ENCODE measurements at regions not wholly inside any gene's neighbourhood (a gene's known extent, or its start where the extent isn't known, plus 50 kb on each side); places are given as distances from the start of the nearest gene placed in this dataset.

DNA sequence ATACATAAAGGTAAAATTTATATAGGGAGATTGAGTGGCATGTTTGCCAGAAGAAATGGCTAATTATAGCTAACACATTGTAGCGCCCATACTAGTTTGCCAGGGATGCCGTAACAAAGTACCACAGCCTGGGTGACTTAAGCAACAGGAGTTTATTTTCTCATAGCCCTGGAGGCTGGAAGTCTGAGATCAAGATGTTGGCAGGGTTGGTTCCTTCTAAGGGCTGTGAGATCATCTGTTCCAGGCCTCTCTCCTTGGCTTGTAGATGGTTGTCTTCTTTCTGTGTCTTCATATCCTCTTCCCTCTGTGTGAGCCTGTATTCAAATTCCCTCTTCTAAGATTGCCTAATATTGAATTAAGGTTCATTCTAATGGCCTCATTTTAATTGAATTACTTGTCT lies 417.5 kb upstream of the OPRM1 start:
- DNase-seq: no peak

DNA sequence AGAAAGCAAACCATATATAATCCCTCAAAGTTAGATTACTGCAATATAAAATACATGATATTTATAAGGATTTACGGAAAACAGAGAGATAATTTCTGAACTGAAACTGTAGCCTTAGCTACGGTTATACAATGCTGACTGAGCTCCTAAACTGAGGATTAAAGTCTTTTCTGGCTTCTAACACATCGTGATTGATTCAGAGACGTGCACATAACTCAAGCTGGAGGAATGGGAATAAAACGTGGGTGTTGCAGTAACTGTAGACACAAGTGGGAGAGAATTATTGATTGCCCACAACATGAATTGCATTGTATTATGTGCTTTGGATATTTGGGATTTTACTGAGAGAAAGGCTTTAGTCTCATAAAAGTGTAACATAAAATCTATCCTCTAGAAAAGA lies 418.0 kb upstream of the OPRM1 start:
- DNase-seq: no peak

DNA sequence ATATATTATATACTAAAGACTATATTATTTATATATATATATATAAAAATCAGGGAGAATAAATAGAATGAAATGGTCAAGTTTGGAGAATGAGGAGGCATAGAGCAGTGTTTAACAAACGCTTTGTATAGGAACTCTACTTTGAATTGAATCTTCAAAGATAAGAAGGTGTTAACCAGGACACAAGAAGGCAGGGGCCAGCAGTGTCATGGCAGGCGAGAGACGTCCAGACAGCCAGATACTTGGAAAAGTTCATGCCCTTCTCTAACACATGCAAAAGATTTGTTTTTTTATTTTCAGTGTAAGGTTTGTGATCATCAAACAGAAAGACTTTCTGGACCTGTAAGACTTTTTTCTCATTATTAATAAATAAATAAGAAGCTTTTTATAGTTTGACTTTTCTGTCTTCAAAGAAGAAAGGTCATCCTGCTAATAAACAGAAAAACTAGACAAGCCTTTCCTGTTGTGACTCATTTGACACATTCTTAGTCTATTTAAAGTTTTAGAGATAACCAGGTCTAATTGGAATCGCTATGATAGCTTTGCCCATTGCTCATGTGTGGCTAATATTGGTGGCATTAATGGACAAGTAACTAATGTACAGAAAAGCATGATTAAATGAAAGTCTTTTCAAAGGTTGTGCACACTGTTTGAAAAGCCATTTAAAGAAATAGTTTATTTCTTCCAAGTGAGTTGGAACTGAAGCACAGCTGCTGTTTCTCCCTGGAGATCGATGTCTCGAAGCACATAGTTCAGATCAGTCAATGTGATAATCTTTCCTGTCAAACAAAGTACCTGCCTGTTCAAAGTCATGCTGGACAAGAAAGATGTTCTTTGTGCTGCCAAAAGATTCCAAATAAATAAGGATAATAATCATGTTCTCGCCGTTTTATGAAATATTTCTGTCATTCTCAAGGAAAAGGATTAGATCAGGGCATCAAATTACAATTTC lies 420.4 kb upstream of the OPRM1 start:
- no peak for DNase-seq

DNA sequence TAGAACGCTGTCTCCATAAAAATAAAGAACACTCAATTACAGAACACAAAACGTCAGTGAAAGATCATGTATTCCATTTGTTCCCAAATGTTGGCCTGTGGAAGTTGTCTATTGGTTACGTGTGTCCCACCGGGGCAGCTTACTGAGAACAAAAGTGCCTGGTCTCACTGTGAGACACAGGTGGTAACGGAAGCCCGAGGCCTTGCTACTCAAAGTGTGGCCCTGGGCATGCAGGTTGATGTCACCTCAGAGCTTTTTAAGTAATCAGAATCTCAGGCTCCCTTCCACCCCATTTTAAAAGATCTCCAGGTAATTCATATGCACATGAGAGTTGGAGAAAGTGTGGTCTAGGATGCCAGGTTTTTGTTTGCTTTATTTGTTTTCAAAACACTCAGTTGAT lies 422.5 kb upstream of the OPRM1 start:
- DNase-seq: no peak

DNA sequence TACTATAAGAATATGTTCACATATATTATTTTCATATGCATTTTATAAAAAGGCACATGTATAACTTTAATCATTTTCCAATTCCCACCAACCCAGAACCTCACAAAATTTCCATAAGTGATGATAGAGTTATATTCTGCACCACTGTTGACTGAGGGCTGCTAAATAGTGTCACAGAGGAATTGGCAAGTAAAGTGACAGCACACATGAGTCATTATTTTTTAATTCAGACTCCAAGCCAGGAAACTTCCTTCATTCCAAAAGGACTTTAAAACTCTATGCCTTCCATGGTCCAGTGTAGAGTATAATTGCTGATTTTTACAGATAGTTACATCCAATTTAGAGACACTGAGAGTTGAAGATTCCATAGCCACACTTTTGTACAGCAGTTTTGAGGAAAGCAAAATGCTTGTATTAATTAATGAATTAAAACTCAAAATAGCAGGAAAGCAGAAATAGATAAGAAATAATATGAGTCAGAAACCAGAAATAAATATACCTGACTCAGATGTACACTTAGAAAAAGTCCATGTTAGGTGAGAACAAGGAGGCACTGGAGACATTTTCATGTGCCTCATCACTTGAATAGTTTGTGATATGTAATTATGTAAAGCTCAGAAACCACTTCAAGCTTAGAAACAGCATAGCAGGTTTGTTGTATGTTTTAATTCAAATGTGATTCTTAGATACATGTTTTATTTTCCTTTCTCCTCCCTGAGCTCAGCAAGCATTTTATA lies 425.2 kb upstream of the OPRM1 start:
- DNase-seq: no peak

DNA sequence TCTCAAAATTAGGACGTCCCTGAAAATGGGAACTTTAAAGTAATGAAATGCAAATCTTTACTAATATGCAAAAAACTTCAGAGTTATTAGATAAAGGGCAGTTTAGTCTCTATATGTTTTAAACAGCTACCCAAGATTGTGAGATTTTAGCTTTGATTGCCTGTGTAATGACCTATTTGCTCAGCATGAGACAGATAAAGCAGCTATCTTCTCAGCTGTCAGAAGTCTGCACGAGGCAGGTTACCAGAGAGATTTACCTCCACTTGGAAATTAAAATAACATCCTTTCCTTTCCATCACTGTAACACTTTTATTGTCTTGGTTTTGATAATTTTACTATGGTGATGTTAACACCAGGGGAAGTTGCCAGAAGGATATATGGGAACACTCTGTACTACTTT lies 436.6 kb upstream of the OPRM1 start:
- DNase-seq: no peak

DNA sequence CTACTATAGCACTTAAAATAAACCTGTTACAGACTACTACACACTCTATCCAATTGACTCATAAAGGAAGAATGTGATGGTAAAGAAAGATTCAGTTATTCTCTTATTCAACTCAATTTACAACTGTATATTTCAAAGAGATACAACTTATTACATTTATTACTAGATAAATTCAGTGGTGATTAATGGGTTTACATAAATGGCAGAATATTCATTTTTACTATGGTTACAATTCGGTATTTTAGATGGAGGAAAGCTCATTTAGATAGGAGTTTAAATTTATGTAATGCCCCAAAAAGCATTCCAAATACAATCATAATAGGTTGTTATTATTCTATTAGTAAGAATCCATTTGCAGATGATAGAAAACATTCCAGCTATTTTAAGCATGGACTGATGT lies 439.1 kb upstream of the OPRM1 start:
- DNase-seq: no peak

DNA sequence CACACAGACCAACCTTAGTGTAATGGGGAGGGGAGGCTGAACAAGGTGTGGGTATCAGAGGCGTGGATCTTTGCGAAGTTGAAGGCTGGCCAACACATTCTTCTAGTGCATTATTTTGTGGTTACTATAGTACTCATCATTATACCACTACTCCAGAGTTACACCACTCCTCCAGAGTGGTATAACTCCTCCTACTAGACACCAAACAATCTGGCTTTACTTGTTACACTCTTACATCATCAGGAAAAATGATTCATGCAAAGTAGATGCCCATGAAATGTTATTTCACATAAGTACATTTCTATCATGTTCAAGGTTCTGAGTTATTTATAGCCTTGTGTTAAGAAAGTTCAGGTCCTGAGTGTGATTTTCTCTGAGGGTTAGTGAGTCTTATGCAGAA lies 443.1 kb upstream of the OPRM1 start:
- DNase-seq: no peak

DNA sequence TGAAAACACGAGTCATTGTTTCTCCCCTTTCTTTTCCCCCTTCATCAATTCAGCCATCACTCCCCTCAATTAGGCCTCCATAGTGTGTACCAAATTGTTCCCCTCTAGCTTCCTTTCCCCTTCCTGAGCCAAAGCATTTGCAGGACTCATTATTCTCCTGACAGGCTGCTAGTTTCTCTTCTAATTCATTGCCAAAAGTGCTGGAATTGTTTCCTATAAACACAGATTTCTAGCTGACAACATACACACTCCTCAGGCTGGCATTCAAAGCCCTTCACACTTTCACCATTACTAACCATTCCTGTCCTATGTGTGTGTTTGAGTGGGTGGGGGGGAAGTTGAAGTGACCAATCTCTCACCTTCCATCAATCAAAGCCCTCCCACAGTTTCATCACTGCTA lies 444.2 kb upstream of the OPRM1 start:
- DNase-seq: no peak

DNA sequence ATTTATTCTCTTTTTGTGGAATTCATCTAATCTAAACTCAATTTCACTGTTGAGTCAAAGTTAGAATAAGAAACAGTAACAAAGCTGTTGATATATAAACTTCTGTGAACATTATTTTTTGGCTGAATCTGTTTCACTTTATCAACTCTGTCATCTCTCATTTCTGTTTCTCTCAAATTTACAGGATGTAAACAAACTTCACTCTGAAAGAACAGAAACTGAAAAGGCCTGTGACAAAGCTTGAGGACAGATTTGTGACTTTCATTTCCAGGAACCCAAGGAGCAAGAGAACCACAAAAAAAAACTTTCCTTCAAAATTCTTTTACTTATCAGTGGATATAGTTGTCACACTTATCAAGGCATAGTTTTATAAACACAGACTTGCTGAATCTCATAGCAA lies 447.9 kb upstream of the OPRM1 start:
- DNase-seq: no peak

DNA sequence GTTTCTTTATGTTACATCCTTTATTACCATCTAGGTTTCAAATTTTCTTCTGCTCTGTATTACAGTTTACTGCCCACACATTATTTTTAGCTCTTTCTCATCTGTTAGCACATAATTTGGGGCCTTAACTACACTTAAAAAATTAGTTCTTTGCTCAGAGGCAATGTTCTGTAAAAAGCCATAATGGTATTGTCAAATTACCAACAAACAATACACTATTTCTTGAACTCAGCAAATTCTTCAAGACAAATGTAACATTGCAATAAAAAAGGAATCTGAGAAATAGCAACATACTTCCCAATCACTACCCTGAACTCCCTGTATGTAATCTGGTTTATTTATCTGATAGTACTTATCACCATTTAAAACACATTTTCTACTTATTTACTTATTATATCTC lies 448.6 kb upstream of the OPRM1 start:
- no peak for DNase-seq

DNA sequence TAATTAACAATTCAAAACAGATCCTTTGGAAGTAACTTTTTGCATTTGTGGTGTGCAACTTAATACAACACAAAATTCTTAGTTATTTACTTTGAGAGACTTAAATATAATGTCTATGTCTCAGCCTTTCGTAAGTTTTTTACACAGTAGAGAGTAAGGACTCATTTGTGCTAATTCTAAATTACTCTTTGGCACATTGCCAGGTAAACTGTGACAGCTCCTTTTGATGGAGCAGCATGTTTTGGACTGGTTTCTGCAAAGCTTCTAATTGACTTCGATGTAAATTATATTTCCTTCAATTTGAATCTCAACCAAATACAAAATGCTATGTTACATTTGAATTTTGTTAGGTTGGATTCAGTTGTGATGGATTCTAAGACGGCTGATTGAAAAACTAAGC lies 450.7 kb upstream of the OPRM1 start:
- no peak for DNase-seq

DNA sequence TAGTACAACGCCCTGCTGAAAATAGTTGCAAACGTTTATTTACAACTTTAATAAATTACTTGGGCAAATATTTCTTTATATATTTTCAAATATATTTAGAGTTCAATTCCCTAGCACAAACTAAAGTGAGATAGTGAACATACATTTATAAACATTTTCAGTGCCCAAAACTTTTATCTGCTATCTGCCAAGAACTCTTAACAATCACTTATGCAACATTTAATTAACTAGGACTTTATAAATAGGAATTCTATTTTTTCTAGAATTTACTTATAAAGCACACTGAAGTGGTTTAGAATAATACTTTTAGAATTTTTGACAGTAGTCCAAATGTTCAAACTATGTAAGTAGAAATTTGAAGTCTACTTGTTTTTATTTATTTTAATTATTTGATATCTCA lies 452.6 kb upstream of the RGS17 start:
- no peak for DNase-seq

DNA sequence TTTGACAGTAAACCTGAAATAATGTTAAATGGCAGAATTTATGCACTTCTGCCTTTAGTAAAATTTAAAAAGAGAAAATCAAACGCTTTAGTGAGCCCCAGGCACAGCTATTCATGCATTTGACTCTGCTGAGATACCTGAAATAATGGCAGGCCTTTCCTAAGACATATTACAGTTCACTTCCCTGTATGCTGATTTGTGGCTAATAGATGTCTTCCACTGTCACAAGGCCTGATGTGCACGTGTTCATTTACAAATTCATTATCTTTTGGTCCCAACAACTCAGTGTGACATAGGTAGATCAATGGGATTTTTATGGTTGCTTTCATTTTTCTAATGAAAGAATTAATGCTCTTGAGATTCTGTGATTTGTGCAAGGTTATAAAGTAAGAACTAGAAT lies 449.7 kb upstream of the RGS17 start:
- no peak for DNase-seq

DNA sequence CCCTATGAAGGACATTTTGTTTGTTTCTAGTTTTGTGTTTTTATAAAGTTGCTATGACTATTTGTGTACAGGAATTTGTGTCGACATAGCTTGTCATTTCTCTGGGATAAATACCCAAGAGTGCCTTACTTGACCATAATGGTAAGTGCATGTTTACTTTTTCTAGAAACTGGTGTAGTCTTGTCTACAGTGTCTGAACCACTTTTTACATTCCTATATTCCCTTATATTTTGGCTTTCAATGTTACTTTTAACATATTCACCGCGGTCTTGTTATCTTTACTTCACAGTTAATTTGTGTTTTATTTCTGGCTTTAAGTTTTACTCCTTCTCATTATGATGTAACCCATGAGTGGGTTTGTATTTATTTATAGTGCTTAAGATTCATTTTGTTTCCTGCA lies 444.4 kb upstream of the RGS17 start:
- no peak for DNase-seq

DNA sequence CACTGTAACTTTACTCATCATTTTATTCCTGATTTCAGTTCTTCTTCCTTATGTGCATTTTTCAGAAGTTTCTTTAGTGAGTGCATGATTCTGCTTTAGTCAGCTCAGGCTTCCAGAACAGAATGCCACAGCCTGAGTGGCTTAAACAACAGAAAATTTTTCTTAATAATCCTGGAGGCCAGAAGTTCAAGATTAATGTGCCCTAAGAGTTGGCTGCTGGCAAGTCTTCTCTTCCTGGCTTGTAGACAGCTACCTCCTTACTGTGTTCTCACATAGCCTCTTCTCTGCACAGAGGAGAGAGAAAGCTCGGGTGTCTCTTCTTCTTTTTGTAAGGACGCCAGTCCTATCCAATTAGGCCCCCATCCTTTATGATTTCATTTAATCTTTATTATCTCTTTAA lies 443.1 kb upstream of the RGS17 start:
- no peak for DNase-seq

DNA sequence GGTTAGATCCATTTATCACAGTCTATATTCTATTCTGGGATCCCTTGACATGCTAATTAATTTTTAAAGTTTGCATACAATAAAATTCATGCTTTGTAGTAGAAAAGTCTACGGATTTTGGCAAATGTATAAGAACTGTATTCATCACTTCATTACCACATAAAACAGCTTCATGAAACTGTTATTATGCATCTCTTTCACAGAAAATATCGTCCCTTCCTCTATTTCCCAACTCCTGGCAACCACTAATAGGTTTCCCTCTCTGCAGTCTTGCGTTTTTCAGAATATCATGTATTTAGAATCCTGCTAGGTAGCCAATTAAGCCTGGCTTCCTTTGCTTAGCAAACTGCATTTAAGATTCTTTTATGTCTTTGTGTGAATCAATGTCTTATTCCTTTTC lies 441.3 kb upstream of the RGS17 start:
- DNase-seq: no peak

DNA sequence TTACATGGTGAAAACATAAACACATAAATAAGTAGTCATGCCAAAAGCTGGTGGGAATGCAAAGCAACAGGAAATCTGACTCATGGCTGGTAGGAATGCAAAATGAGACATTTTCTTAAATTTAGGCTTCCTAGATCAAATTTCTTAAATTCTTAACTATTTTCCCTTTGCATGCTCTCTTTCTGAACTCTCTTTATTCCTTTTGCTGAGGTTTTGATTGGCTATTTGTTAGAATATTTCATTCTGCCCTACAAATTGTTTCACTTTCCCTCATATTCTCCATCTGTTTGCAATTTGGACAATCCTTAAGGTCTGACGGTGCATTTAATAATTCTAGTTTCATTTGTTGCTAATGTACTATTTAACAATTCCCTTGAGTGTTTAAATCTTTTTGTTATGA lies 437.5 kb upstream of the RGS17 start:
- no peak for DNase-seq

DNA sequence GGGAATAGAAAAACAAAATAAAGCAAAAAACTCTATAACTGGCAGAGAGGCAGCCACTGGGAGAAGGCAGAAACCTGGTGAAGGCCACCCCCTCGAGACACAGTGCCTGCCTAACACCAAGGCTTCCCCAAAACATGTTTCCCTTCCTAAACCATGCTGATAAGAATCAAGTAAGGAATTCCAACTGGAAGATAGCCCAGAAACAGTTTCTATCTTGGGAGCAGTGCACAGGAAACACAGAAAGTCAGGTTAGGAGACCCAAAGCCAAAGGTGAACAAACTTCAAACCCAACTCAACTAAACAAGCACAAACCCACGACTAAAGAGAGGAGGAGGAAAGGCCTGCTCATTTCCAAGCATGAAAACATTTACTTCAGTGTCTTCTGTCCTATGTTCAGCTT lies 433.7 kb upstream of the RGS17 start:
- DNase-seq: no peak

DNA sequence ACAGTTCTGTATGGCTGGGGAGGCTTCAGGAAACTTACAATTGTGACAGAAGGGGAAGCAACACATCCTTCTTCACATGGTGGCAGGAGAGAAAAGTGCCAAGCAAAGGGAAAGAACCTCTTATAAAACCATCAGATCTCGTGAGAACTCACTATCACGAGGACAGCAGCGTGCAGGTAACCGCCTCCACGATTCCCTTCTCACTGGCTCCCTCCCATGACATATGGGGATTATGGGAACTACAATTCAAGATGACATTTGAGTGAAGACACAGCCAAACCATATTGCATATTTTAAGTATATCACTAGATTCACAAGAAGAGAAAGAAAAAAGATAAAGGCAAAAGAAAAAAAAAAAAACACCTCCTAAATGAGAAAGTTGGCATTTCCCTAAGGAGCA lies 431.9 kb upstream of the RGS17 start:
- DNase-seq: no peak

DNA sequence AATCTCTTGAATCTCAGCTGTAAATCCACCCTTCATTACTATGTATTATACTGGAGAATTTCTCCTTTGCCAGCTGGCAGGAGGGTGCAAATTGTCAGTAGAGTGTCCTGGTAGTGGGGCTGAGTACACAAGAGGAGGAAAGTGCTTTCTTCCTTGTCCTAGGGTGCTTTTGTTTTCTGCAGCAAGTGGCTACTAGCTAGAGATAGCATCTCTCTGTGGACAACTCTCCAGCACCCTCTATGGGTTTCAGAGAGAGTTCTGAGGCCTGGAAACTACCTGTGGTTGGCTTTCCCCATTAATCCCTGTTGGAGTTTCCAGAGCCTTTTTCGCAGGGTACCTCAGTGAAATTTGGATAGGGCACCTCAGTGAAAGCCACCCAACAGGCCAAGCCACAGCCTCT lies 422.5 kb upstream of the RGS17 start:
- no peak for DNase-seq

DNA sequence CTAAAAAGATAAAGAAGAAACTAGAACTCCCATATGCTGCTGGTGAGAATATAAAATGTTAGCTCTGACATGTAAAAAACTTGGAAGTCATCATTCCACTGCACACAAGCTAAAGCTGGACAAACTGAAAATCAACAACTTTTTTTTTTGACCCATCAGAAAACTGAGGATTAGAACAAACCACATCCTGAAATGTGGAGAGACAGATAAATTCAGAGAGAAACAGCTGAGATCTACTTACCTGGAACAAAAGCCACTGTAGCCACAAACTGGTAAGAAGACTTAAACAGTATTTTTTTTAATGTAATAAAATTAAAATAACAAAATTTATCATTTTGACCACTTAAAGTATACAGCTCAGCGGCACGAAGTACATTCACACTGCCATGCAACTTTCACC lies 408.5 kb upstream of the RGS17 start:
- no peak for DNase-seq

DNA sequence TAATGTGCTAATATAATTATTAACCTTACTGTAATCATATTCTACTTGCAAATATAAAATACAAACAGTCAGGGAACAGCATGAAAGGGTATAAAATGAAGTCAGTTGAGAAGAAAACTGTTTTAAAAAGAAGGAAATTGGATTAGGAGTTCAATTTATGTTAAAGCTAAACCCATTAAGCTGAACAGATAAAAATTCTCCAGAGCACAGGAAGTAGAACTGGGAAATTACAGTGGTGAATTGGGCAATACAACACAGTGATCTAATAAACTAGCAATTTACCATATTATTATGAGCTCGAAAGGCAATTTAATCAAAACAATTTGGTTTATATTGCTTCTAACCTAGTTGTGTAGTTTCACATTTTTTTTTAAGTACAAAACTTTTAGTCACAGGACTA lies 407.4 kb upstream of the RGS17 start:
- DNase-seq: no peak

DNA sequence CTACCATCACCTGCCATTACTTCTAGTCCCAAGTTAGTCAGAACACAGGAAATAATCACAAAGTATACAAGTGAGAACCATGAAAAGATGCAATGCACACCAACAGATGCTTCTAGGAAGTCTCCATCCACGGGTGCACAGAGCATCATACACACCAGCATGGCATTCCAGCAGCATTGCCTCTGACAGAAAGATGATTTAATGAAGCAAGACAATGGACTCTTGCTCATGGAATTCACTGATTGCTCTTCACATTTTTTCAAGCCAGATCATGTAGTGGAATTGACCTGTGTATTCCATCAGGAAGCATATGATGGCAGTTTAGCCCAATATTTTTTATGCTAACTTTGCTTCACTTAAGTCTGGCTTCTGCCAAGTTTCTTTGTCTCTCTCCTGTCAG lies 406.3 kb upstream of the RGS17 start:
- no peak for DNase-seq

DNA sequence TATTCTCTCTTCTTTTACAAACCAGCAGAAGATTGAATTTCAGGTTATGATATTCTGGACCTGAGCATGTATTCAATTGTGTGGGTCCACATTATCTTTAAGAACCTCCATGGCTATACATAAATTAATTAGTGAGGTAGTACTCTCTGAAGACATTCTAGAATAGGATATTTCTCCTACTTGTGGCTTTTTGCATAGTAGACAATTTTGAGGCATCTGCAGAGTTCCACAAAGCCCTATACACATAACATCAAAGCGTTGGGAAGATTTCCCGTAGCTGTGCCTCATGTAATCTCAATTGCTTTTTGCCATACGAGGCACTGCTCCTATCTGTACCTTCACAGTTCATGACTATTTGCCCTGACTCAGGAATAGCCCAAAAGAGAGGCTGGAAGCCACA lies 395.4 kb upstream of the RGS17 start:
- no peak for DNase-seq

Data from NCI-H1417 treated with DMSO at 0.1 percent for 48 hours (cell line).